NCI-H2196 (cell line): ENCODE measurements at regions not wholly inside any gene's neighbourhood (a gene's known extent, or its start where the extent isn't known, plus 50 kb on each side); places are given as distances from the start of the nearest gene placed in this dataset.
"Not testable (repeated sequence)": the region's sequence is repeated elsewhere in the genome, so short reads cannot be mapped to it uniquely, and the experiment has no call there.

Experiments
- DNase-seq: peaks from one replicate; lab custom pipeline; 2025; ENCODE audit not compliant: unreplicated experiment; lab: John Stamatoyannopoulos, UW

DNA sequence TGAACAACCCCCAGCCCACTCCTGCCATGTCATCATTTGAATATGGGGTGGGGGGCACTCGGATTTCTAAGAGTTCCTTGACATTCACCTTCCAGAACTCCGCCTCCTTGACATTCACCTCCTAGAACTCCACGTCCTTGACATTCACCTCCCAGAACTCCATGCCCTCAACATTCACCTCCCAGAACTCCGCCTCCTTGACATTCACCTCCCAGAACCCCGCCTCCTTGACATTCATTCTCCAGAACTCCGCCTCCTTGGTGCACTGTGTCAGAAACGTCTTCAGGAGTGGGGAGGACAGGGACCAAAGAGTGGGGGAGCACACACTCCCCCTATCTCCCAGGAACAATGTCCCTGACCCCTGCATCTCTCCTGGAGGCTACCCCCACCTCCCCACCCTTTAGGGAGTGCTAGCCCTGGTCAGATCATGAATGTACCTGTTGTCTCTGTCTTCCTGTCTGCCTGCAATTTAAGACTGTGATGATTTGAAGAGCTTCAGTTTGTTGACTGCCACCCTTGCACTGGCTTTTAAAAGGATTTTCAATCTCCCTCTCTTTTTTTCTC lies 110.1 kb downstream of the NPTX2 start:
- no peak for DNase-seq

DNA sequence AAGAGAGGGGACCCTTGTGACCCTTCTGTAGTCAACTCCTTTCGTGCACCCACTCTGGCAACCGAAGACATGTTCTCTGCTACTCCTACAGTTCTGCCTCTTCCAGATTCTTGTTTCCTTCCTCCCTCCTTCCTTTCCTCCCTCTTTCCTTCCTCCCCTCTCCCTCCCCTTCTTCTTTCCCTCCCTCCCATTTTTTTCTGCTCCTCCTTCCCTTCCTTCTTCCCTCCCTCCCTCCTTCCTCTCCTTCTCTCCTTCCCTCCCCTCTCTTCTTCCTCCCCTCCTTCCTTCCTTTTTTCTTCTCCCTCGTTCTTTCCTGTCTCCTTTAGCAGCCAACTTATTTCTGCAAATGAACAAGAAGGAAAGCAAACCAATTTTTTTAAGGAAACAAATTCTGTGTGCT lies 111.5 kb downstream of the NPTX2 start:
- no peak for DNase-seq

DNA sequence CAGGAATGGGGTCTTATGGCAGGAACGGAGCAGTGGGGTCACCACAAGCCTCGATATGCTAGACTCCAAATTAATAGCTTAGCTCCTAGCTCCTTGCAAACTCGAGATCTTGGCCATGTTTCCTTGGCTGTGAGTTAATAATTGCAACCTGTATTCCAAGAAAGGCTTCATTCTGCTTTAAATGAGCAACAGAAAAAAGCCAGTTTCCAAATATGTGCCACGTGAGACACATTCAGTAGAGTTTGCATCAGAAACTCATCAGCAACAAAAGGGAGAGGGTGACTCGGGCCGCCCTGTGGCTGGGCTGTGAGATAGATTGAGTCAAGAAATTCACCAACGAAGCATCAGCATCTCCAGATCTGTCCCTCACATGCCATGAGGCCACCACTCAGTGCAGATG lies 112.0 kb downstream of the NPTX2 start:
- DNase-seq, result no peak

DNA sequence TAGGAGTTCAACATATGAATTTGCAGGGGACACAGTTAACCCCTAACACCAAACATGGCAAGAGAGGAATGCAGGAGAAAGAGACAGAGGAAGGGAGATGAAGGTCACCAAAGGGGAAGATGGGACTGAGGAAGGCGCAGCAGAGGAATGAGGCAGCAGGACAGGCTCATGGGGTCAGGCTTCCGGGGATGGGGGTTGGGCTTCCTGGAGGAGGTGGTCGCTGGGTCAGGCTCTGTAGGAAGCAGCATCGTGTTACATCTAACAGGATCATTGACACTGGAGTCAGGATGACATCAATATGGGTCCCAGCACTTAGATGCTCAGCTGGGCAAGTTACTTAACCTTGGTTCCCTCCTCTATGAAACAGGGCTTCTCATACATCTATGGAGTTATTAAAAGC lies 113.2 kb downstream of the NPTX2 start:
- no peak for DNase-seq

DNA sequence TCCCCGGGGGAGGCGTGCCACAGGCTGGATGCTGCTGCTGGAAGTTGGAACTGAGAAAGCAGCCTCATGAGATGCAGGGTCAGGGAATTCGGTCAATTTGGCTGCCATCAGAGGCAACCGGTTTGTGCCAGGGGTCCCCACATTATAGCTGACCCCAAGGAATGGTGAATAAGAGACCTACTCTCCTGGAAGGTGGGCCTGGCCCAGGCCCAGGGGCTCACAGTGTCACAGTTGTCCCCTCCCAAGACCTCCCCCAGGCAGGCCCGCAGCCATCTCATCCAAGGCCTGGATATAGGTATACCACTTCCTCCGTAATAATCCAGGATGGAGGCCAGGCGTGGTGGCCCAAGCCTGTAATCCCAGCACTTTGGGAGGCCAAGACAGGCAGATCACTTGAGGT lies 114.6 kb downstream of the NPTX2 start:
- no peak for DNase-seq

DNA sequence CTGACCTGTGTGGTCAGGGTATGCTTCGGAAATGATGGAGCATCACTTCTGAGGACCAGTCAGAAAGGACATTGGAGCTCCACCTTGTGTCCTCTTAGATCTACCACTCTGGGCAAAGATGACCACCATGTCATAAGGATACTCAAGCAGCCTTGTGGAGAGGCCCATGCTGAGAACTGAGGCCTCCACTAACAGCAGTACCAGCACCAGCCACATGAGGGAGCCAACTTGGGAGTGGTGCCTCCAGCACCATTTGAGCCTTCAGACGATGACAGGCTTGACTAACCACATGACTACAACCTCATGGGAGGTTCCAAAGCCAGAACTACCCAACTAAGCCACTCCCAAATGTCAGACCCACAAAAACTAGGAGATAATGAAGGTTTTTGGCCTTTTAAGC lies 116.0 kb downstream of the NPTX2 start:
- DNase-seq, result peak; percentile 38

DNA sequence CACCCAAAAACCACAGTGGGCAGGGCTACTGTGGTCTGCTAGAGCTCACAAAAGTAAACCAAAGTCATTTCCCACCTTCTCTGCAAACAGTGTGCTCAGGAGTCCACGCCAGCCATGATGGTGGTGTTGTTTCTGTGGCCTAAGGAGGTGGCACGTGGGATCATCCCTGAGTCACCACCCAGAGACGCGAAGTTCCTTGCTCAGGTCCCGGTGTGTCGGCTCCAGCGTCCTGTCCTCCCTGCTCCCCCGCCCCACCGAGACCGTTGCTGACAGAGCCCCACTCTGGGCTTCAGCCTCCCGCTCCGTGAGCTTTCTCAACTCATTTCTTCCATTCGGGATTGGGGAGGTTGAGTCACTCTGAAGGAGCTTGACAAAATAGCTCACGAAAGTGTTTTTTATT lies 118.7 kb downstream of the NPTX2 start:
- DNase-seq, result no peak

DNA sequence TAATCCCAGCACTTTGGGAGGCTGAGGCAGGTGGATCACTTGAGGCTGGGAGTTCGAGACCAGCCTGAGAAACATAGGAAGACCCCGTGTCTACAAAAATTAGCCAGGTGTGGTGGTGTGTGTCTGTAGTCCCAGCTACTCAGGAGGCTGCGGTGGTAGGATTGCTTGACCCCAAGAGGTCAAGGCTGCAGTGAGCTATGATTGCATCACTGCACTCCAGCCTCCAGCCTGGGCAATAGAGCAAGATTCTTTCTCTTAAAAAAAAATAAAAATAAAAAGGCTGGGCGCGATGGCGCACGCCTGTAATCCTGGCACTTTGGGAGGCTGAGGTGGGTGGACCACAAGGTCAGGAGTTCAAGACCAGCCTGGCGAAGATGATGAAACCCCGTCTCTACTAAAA lies 119.4 kb downstream of the NPTX2 start:
- DNase-seq, result not testable (repeated sequence)

DNA sequence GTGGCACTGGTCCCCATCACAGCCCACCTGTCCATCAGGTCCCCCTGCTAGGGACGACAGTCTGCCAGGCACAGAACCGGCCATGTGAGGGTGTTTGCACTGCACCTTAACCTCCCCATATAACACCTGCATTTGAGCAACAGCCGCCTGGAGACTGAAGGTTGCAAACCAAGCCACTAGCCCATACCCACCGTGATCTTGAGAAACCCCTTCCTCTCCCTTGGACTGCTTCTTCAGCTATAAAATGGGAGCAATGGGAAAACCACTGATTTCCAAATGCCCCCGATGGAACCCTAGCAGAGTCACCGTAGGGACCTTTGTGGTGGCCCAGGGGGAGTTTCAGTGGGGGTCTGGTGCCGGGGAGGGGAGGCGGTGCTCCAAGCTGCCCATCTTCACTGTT lies 120.1 kb downstream of the NPTX2 start:
- no peak for DNase-seq

DNA sequence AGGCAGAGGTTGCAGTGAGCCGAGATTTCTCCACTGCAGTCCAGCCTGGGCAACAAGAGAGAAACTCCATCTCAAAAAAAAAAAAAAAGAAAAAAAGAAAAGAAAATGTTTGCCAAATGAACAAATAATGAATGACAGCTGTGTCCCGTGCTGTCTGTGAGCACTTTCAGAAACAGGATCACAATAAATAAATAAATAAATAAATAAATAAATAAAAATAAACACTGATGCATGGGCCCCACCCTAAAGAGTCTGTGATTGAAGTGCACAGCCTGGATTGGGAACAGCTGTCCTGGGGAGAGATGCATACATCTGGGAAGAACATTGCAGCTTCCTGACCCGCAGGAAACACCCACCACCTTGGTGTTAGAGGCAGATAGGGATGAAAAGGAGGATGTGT lies 123.6 kb downstream of the NPTX2 start:
- DNase-seq, result no peak

DNA sequence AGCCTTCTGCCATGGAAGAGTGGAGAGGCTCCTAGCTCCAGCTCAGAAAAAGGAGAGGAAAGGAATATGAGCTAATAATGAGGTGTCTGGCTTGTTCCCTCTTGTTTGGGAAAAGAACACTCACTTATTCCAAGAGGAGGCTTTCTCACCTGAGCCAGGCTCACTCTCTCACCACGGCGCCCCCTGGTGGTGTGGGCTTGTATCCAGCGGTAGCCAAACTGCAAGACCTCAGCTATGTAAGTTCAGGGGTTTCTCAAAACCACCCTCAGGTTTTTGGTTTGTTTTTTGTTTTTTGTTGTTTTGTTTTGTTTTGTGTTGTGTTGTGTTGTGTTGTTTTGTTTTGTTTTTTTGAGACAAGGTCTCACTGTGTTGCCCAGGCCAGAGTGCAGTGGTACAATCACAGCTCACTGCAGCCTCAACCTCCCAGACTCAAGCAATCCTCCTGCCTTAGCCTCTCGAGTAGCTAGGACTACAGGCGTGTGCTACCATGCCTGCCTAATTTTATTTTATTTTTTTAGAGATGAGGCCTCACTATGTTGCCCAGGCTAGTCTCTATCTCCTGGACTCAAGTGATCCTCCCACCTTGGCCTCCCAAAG lies 124.0 kb downstream of the TMEM130 start:
- peak; percentile 78 for DNase-seq

DNA sequence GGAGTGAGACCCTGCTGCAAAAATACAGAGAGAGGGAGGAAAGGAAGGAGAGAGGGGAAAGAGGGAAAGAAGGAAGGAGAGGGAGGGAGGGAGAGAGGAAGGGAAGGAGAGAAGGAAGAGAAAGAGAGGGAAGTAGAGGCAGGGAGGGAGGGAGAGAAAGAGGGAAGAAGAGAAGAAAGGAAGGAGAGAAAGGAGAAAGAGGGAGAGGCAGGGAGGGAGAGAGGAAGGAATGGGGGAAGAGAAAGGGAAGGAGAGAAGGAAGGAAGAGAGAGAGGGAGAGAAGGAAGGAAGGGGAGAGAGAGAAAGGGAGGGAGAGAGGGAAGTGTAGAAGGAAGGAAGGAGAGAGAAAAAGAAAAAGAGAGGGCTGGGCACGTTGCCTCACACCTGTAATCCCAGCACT lies 121.7 kb downstream of the TMEM130 start:
- no peak for DNase-seq

DNA sequence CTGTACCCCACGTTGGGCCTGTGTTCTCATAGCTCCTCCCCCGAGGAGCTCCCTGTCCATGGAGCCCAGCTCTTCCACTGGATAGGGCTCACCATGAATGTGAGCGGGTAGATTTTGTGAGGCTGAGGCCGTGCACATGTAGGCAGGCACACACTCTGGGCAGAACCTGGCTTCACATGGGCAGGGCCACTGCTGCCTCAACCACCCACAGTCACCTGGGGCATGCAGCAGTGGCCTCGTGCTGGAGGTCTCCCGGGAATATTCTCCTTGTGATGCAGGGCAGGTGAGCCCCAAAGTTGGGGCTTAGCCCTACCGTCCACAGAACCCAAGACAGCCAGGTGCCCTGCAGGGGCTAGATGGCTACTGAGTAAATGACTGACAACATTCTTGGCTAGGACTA lies 116.6 kb downstream of the TMEM130 start:
- no peak for DNase-seq

DNA sequence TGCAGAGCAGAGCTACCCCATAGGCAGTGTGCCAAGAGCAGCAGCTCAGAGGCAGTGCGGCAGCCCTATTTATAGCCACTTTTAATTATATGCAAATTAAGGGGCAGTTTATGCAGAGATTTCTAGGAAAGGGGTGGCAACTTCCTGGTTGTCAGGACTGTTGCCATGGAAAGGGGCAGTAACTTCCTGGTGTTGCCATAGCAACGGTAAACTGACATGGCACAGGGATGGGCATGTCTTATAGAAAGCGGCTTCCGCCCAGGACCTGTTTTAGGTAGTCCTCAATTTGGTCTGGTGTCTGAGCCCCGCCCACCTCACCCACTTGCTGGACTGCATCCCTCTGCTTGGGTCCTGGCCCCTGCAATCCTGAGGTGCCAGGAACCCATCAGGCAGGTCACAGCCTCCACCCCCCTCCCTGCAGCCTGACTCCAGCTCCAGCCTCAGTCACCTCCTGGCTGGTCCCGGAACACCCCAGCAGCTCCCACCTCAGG lies 115.8 kb downstream of the TMEM130 start:
- DNase-seq, result peak; percentile 23

DNA sequence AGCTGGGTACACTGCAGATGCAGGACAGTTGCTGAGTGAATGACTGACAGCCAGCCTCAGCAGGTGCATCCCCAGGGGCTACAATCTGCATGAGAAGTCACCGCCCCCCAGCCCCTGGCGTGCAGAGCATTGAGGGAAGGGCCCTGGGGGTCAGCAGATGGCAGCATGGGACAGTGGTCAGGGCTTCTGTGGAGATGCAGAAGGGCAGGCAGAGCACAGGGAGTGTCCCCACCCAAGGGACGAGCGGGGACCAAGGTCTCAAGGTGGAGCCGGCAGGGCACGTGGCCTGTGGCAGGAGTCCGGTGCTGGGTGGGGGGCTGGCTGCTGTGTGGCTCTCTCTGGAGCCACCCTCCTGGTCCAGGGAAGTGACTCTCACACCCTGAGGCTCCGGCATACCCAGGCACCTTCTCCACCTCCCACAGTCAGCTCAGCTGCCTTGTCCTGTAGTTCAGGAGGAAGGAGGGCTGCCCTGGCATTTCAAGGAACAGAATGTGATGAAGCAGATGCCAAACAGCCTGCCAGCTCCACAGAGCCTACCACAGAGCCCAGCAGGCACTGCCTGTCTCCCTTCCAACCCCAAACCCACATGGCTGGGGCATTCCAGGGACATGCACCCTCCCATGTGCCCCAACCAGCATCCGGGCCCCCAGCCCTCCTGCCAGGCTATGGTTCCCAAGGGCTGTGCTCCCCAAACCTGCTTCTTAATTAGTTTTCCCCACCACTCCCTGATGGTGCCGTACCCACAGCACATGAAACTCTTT lies 114.5 kb downstream of the TMEM130 start:
- DNase-seq, result no peak

DNA sequence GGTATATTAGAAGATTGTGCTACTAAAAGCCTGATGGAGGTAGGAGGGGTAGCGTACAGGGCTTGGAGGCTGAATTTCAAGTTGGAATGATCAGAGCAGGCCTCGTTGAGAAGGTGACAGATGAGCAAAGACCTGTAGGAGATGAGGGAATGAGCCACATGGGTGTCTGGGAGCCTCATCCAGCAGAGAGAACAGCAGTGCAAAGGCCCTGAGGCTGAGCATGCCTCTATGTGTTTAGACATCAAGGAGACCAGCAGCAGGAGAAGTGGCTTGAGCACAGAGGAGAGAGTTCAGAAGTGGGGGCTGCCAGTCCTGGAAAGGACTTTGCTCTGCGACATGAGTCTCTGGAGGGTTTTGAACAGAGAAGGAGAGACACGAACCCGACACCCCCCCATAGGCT lies 111.7 kb downstream of the TMEM130 start:
- DNase-seq, result no peak

DNA sequence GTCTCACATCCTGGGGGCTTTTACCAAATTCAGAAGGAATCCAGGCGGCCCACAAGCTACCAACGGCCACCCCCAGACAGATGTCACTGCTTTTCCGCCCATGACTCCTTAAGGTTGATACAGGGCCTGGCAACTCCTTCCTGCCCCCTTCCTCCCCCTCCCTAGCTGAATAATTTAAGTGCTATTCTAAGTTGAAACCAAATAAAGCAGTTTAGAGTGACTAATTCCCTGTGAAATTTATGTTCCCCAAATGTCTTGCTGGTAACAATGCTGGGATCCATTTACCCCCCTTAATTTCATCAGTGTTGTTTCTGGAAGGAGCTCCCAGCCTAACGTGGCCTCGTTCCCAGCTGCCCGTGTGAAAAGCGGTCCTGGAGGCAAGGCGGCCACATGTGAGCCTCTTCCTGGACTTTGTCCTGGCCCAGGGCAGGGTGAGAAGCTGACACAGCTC lies 109.6 kb downstream of the TMEM130 start:
- no peak for DNase-seq

DNA sequence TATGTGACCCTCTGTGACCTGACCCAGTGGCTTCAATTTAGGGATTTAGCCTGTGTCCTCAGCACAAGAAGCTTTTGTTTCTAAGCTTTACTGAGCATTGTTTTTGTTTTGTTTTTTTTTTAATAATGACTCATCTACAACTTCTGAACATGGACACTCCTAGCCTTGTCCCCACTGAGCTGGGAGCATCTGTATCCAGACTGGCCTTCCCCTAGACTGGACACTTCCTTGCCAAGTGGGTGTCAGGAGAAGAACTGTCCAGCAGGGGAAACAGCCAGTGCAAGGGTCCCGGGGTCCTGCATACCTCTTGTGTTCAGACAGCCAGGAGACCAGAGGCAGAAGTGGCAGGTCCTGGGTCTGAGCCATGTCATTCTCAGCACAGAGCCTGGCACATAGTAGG lies 108.6 kb downstream of the TMEM130 start:
- no peak for DNase-seq

DNA sequence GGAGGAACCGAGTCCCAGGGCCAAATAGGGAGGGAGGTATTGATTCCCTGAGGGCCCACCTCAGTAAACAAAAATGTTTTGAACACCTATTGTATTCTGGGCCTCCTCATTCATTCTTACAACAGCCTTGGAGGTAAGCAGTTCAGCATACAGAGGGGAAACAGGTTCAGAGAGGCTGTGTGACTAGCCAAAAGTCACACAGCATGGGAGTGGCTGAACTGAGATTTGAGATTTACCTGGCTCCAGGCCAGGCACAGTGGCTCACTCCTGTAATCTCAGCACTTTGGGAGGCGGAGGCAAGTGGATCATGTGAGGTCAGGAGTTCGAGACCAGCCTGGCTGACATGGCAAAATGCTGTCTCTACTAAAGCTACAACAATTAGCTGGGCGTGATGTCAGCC lies 107.2 kb downstream of the TMEM130 start:
- DNase-seq, result no peak

DNA sequence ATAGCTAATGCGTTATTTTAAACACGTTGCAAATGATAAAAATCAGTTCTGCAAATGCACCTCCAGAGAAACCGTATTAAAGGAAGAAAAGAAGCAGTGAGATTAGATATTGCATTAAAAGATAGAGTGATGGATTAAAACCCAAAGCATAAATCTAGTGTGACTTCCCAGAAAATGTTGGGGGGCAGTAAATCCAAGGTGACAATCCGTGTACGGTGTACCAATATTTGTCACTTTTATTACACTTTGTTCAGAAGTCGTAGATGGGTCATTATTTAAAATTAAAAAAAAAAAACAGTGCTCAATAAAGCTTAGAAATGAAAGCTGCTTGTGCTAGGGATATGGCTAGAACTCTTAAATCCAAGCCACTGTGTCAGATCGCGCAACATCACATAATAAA lies 106.4 kb downstream of the TMEM130 start:
- DNase-seq, result no peak

DNA sequence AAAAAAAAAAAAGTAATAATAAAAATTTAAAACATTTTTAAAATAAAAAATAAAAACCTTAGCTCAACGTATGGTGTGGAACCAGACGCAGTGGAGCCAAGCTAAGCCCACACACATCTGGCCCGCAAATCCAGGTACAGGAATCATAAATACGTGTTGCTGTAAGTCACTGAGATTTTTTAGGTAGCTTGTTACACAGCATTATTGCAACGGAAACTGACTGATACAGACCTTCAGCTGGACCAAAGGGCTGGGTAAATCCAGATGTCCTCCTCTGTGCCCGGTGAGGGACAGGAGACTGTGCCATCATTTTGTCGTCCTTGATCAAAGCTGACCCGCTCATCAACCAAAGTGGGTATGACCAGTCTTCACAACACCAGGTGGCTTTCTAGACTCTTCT lies 104.9 kb downstream of the TMEM130 start:
- DNase-seq, result no peak

DNA sequence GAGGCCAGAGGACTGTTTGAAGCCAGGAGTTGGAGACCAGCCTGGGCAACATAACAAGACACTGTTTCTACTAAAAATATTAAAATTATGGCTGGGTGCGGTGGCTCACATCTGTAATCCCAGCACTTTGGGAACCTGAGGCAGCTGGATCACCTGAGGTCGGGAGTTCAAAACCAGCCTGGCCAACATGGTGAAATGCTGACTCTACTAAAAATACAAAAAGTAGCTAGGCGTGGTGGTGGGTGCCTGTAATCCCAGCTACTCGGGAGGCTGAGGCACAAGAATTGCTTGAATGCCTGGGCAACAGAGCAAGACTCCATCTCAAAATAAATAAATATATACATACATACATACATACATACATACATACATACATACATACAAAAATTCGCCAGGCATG lies 99.7 kb downstream of the TMEM130 start:
- not testable (repeated sequence) for DNase-seq
